CD4-positive, CD25-positive, alpha-beta regulatory T cell (primary cell): ENCODE measurements at regions not wholly inside any gene's neighbourhood (a gene's known extent, or its start where the extent isn't known, plus 50 kb on each side); places are given as distances from the start of the nearest gene placed in this dataset.
"Not testable (repeated sequence)": the region's sequence is repeated elsewhere in the genome, so short reads cannot be mapped to it uniquely, and the experiment has no call there.

Experiments used
- ATAC-seq, 2 donors: fragments of 150-1000 bp; cut with Tn5 transposase; one replicate each; pipeline ENCODE4 v1.10.0; 2021; ENCODE audit warnings: low read depth in 2 of 2, moderate number of reproducible peaks in 2 of 2, moderate library complexity in 1 of 2
- DNase-seq, 3 donors: peaks; one replicate each; pipeline versions ENCODE4 v3.0.0 to v3.0.0-alpha.2; 2012 to 2022; ENCODE audit warnings: mixed read lengths in 1 of 3
- H3K27ac ChIP-seq: one replicate; pipeline ENCODE4 v1.7.0; 2013; ENCODE audit warnings: mild to moderate bottlenecking, low read length; ENCODE audit not compliant: insufficient read depth, poor library complexity, severe bottlenecking
- H3K27me3 ChIP-seq: one replicate; pipeline ENCODE4 v1.7.0; 2013; ENCODE audit warnings: low read length; ENCODE audit not compliant: control insufficient read depth, insufficient read depth
- H3K36me3 ChIP-seq: one replicate; pipeline ENCODE4 v1.7.0; 2013; ENCODE audit warnings: mild to moderate bottlenecking, low read length, moderate library complexity; ENCODE audit not compliant: control insufficient read depth, insufficient read depth
- H3K4me1 ChIP-seq: 2 replicates; pipeline ENCODE4 v1.7.0; 2013; ENCODE audit warnings: mild to moderate bottlenecking, low read length; ENCODE audit not compliant: insufficient read depth, control insufficient read depth, poor library complexity, severe bottlenecking
- H3K4me3 ChIP-seq: one replicate; pipeline ENCODE4 v1.7.0; 2013; ENCODE audit warnings: low read depth, mild to moderate bottlenecking, low read length, moderate library complexity
- H3K9me3 ChIP-seq, 2 experiments: 1 replicate in 1 of 2; 2 replicates in 1 of 2; pipeline ENCODE4 v1.7.0; 2013; ENCODE audit warnings: low read length in 2 of 2, mild to moderate bottlenecking in 1 of 2, moderate library complexity in 1 of 2; ENCODE audit not compliant: control insufficient read depth in 2 of 2
- H3K27ac Mint-ChIP-seq, 3 donors: one replicate each; pipeline ENCODE4 v1.8.0; 2020 to 2022; ENCODE audit warnings: mild to moderate bottlenecking in 3 of 3, mixed read lengths in 3 of 3, moderate library complexity in 2 of 3
- H3K27me3 Mint-ChIP-seq: one replicate; pipeline ENCODE4 v1.8.0; 2022; ENCODE audit warnings: mild to moderate bottlenecking, mixed read lengths
- H3K36me3 Mint-ChIP-seq: one replicate; pipeline ENCODE4 v1.8.0; 2020; ENCODE audit warnings: mixed read lengths
- H3K4me1 Mint-ChIP-seq, 4 donors: one replicate each; pipeline ENCODE4 v1.8.0; 2020 to 2022; ENCODE audit warnings: mixed read lengths in 4 of 4, mild to moderate bottlenecking in 1 of 4
- H3K4me3 Mint-ChIP-seq, 4 donors: one replicate each; pipeline ENCODE4 v1.8.0; 2020 to 2022; ENCODE audit warnings: mild to moderate bottlenecking in 4 of 4, mixed read lengths in 4 of 4, moderate library complexity in 3 of 4
- H3K9me3 Mint-ChIP-seq, 7 donors: one replicate each; pipeline ENCODE4 v1.8.0; 2020 to 2022; ENCODE audit warnings: mixed read lengths in 7 of 7, mild to moderate bottlenecking in 3 of 7, moderate library complexity in 2 of 7

- no peak for ATAC-seq
- Mint-ChIP-seq H3K4me3 (no peak overlapping the region), H3K4me1 (peaks cover 0 to 17% (median 5%) of the 10 kb centered on the region in 4 donors), H3K9me3 (no peaks in the 10 kb centered on the region), H3K36me3 (no peaks in the 10 kb centered on the region), H3K27ac (no peak overlapping the region), H3K27me3 (no peaks in the 10 kb centered on the region)
- Histone ChIP-seq H3K36me3 (no peaks in the 10 kb centered on the region), H3K9me3 (no peaks in the 10 kb centered on the region), H3K27ac (no peak overlapping the region), H3K4me1 (no peaks in the 10 kb centered on the region), H3K27me3 (no peaks in the 10 kb centered on the region), H3K4me3 (no peak overlapping the region)
- DNase-seq = no peak
Observed at GRCh38 chr9:89951675-89952074, 346.9 kb downstream of the GADD45G start.

- Mint-ChIP-seq H3K36me3 (no peaks in the 10 kb centered on the region), H3K4me1 (peaks cover 0 to 17% (median 5%) of the 10 kb centered on the region in 4 donors), H3K9me3 (peaks cover 0 to 1% (median 0%) of the 10 kb centered on the region in 7 donors), H3K4me3 (no peak overlapping the region), H3K27me3 (no peaks in the 10 kb centered on the region), H3K27ac (peak overlapping the region in 1 of 3 donors; percentile 22)
- ATAC-seq = no peak
- H3K4me1 ChIP-seq = no peaks in the 10 kb centered on the region
- H3K4me3 ChIP-seq = no peak overlapping the region
- no peaks in the 10 kb centered on the region for H3K36me3 ChIP-seq
- DNase-seq = peak in 1 of 3 donors; percentile 10
- no peaks in the 10 kb centered on the region for H3K9me3 ChIP-seq
- H3K27me3 ChIP-seq = no peaks in the 10 kb centered on the region
- H3K27ac ChIP-seq = no peak overlapping the region
Observed at GRCh38 chr9:89952401-89952800, 347.6 kb downstream of the GADD45G start.

DNA sequence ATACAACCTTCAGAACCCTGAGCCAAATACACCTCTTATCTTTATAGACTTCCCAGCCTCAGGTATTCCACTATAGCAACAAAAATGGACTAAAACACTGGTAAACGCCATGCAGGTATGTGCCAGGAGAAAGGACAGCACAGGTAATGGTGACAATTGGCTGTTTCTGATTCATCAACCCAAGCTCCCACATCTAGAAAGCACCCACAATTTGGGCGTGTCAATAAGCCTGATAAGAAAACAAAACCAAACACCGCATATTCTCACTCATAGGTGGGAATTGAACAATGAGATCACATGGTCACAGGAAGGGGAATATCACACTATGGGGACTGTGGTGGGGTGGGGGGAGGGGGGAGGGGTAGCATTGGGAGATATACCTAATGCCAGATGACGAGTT is 348.5 kb downstream of the GADD45G start:
- H3K4me1 Mint-ChIP-seq = peaks cover 0 to 17% (median 5%) of the 10 kb centered on the region in 4 donors
- H3K27ac ChIP-seq, H3K36me3 ChIP-seq, DNase-seq, H3K27me3 Mint-ChIP-seq, H3K4me1 ChIP-seq, H3K9me3 ChIP-seq, H3K27me3 ChIP-seq, H3K4me3 ChIP-seq, H3K36me3 Mint-ChIP-seq, H3K9me3 Mint-ChIP-seq, ATAC-seq: not testable (repeated sequence)
- H3K27ac Mint-ChIP-seq = peak overlapping the region in 1 of 3 donors; percentile 76
- peak overlapping the region in 1 of 4 donors; percentile 31 for H3K4me3 Mint-ChIP-seq

GRCh38 chr9:89953824-89954615 is 349.2 kb downstream of the GADD45G start:
- no peak overlapping the region for H3K27ac Mint-ChIP-seq
- no peak for DNase-seq

DNA sequence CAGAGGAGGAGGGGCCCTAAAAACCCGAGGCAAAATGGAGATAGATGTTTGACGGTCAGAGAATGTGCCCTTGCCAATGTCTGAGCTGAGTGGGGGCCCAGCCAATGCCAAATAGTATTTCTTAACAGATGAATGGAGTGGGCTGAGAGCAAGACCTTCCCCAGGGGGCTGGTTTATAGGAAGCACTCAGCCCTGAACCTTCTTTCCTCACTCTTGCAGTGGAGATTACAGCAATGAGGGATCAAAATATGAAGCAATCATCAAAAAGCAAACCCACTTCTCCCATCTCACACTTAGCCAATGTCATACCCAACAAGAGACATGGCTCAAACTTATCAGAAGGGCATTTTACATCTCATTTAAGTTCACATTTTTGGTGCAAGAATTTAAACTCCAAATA is 350.3 kb downstream of the GADD45G start:
- no peak for DNase-seq
- ATAC-seq = no peak
- H3K27me3 Mint-ChIP-seq = no peaks in the 10 kb centered on the region
- H3K27ac Mint-ChIP-seq = no peak overlapping the region
- H3K4me1 Mint-ChIP-seq = peaks cover 0 to 17% (median 5%) of the 10 kb centered on the region in 4 donors
- Histone ChIP-seq H3K36me3 (no peaks in the 10 kb centered on the region), H3K9me3 (no peaks in the 10 kb centered on the region), H3K27ac (no peak overlapping the region), H3K4me1 (no peaks in the 10 kb centered on the region), H3K4me3 (no peak overlapping the region), H3K27me3 (no peaks in the 10 kb centered on the region)
- H3K36me3 Mint-ChIP-seq = no peaks in the 10 kb centered on the region
- H3K9me3 Mint-ChIP-seq = peaks cover 0 to 1% (median 0%) of the 10 kb centered on the region in 7 donors
- no peak overlapping the region for H3K4me3 Mint-ChIP-seq

More at GRCh38 chr9:89953824-89954615, 349.2 kb downstream of the GADD45G start:
- Histone ChIP-seq H3K36me3 (no peaks in the 10 kb centered on the region), H3K9me3 (no peaks in the 10 kb centered on the region), H3K4me1 (no peaks in the 10 kb centered on the region), H3K27ac (no peak overlapping the region), H3K27me3 (no peaks in the 10 kb centered on the region), H3K4me3 (no peak overlapping the region)
- no peak for ATAC-seq
- peaks cover 0 to 1% (median 0%) of the 10 kb centered on the region in 7 donors for H3K9me3 Mint-ChIP-seq
- no peaks in the 10 kb centered on the region for H3K27me3 Mint-ChIP-seq
- peaks cover 0 to 17% (median 5%) of the 10 kb centered on the region in 4 donors for H3K4me1 Mint-ChIP-seq
- no peak overlapping the region for H3K4me3 Mint-ChIP-seq
- H3K36me3 Mint-ChIP-seq = no peaks in the 10 kb centered on the region

DNA sequence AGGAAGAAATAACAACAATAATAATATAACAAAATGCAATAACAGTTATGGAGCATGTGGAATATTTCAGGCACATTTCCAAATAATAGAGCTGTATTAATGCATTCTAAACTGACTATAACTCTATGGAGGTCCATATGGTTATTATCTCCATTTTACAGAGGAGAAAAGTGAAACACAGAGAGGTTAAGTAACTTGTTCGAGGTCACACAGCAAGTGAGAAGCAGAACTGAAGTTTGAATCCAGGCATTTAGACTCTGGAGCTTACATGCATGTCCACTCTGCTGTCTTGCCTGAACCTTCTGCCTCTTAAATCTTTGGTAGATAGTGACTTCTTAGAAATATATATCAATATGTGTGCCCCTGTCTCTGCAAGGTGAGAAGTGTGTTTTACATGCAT is 350.8 kb downstream of the GADD45G start:
- H3K27ac ChIP-seq = no peak overlapping the region
- no peak overlapping the region for H3K4me3 ChIP-seq
- no peak for DNase-seq
- H3K9me3 ChIP-seq = no peaks in the 10 kb centered on the region
- no peak overlapping the region for H3K4me3 Mint-ChIP-seq
- peaks cover 0 to 17% (median 5%) of the 10 kb centered on the region in 4 donors for H3K4me1 Mint-ChIP-seq
- ATAC-seq = no peak
- H3K36me3 Mint-ChIP-seq = no peaks in the 10 kb centered on the region
- H3K27me3 Mint-ChIP-seq = no peaks in the 10 kb centered on the region
- no peak overlapping the region for H3K27ac Mint-ChIP-seq
- H3K27me3 ChIP-seq = no peaks in the 10 kb centered on the region
- H3K9me3 Mint-ChIP-seq = peaks cover 0 to 1% (median 0%) of the 10 kb centered on the region in 7 donors
- no peaks in the 10 kb centered on the region for H3K36me3 ChIP-seq
- H3K4me1 ChIP-seq = no peaks in the 10 kb centered on the region

DNA sequence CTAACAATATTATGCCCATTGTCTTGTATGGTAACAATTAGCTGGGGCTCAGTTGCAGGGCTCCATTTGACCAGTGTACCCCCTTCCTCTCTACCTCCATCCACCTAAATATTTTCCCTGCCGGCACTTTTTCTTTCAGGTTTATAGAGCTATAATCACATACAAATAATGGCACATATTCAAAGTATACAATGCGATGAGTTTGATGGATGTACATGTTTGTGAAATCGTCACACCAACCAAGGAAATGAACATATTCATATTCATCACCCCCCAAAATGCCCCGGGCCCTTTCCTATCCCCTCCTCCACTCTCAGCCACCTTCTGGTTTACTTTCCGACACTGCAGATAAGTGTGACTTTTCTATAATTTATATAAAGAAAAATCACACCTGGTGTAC is 351.5 kb downstream of the GADD45G start:
- Mint-ChIP-seq H3K27ac (no peak overlapping the region), H3K4me3 (no peak overlapping the region), H3K36me3 (no peaks in the 10 kb centered on the region), H3K27me3 (no peaks in the 10 kb centered on the region), H3K4me1 (peaks cover 3 to 17% (median 7%) of the 10 kb centered on the region in 4 donors), H3K9me3 (peaks cover 0 to 1% (median 0%) of the 10 kb centered on the region in 7 donors)
- H3K27me3 ChIP-seq = no peaks in the 10 kb centered on the region
- no peaks in the 10 kb centered on the region for H3K9me3 ChIP-seq
- H3K36me3 ChIP-seq = no peaks in the 10 kb centered on the region
- no peaks in the 10 kb centered on the region for H3K4me1 ChIP-seq
- no peak for DNase-seq
- H3K27ac ChIP-seq = no peak overlapping the region
- no peak overlapping the region for H3K4me3 ChIP-seq
- ATAC-seq = no peak

DNA sequence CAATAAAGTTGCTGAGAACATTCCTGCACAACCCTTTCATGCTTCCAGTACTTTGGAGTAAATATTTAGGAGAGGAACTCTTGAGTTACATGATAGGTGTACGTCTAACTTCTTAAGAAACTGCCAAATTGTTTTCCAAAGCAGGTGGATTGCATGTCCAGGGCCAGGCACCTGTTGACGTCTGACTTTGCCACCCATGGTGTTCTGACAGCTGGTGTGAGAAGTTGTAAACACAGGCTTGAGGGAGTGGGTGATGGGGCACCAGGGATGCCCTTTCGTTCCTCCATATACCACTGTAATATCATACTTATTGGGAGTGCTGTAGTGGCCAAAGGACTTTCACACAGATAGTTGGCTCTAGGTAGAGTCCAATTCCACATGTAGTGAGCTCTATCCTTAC is 352.1 kb downstream of the GADD45G start:
- no peak overlapping the region for H3K27ac ChIP-seq
- no peak overlapping the region for H3K4me3 Mint-ChIP-seq
- no peak overlapping the region for H3K27ac Mint-ChIP-seq
- no peaks in the 10 kb centered on the region for H3K27me3 Mint-ChIP-seq
- H3K36me3 Mint-ChIP-seq = no peaks in the 10 kb centered on the region
- no peak for ATAC-seq
- H3K4me1 ChIP-seq = no peaks in the 10 kb centered on the region
- DNase-seq = no peak
- H3K4me1 Mint-ChIP-seq = peaks cover 3 to 16% (median 9%) of the 10 kb centered on the region in 4 donors
- H3K36me3 ChIP-seq = no peaks in the 10 kb centered on the region
- H3K9me3 Mint-ChIP-seq = peaks cover 0 to 1% (median 0%) of the 10 kb centered on the region in 7 donors
- H3K9me3 ChIP-seq = no peaks in the 10 kb centered on the region
- H3K4me3 ChIP-seq = no peak overlapping the region
- no peaks in the 10 kb centered on the region for H3K27me3 ChIP-seq
